ENCODE measurements at regions not wholly inside any gene's neighbourhood (a gene's known extent, or its start where the extent isn't known, plus 50 kb on each side); places are given as distances from the start of the nearest gene placed in this dataset.

DNA sequence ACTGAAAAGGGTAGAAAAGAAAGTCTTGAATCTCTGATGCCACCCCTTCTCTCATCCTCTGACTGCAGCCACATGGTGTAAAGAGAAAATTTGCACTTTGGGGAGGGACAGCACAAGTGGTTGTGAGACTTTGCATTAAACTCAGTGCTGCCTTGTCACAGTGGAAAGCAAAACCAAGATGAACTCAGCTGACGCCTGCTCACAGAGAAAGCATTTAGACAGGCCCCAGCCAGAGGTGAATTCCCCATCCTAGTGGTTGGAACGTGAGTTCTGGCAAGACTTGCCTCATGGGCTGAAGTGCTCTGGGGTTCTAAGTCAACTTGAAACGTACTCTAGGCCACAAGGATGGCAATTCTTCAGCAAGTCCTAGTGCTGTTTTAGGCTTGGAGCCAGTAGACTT, 1101.4 kb downstream of the ADGRL3 start:
- DNase-seq: no peak

DNA sequence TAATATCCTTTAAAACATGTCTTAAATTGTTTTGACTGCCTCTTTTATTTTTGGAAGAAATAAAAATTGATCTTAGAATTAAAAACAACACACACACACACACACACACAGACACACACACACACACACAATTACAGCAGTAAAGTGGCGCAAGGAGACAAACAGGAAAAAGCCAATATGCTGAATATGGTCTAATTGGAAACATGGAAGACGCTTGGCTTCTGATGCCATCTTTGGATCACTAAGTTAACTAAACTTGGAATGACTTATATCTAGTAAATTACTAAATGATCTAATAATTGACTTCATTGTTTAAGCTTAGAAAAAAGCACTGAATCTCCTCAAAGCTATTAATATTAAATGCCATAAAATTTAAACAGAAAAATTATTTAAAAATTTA, 1093.4 kb downstream of the ADGRL3 start:
- no peak for DNase-seq

DNA sequence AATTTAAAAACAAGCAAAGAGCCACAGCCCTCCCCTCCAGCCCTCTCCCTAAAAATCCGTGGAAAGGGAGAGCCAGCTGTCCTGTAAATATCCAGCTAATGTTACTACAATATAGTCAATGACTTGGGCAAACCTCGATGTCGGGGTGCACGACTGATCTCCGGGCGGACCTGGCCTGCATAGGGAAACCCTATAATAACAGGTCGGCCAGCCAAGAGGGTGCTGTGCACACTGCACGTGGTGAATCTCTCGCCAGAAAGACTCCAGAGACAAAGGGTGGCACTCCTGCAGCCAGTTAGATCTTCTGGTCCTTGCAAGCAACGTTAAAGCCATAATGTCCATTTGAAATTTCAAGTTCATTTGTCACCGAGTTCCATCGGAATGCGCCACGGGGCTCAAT, 1092.8 kb downstream of the ADGRL3 start:
- DNase-seq: no peak

- DNase-seq: no peak
Observed at GRCh38 chr4:62288808-62289541, 1088.8 kb downstream of the ADGRL3 start.

DNA sequence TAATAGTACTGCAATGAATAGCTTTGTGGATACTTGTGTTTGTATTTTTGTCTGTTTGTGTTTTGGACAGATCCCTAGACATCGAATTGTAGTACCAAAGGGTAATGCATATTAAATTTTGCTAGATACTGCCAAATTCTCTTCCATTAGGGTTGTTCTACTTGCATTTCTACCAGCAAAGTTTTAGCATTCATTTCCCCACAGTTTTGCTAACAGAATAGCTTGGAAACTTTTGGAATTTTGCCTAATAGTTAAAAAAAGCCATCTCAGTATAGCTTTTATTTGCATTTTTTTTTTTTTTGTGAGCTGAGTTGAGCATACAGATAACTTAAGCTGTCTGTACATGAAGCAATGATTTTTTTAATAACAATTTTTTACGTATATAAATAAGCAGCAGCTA, 1084.9 kb downstream of the ADGRL3 start:
- no peak for DNase-seq

DNA sequence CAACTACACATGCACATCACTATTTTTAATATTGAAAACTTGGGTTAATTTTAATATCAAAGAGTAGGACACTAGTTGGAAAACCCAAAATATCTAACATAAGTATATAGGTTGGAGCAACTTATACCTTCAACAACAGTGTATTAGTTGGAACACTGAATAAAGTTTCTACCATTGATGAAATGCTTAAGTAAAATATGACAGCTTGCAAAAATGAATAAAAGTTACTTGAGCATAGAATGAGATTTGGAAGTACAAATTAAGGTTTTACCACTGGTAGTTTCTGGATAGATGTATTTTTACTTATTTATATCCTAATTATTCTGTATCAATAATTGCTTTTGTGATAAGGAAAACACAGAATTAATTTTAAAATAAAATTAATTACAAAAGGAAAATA, 1079.6 kb downstream of the ADGRL3 start:
- DNase-seq: no peak

DNA sequence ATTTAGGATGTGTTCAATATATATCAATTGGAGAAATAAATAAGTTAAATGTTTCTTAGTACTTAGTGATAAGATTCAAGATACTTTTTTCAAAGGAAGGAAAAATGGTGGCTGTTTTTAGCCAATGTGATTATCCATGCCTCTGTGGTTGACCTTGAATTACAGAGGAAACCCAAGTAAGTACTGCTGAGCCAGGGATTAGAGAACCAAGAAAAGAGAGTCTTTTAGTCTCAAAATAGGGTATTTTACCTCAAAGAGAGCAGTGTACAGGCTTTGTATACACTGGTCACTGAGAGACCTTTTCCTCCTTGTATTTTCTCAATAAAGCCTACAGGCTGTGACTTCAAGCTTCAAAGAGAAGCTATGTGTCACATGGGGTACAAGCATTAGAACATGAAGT, 1075.3 kb downstream of the ADGRL3 start:
- DNase-seq: no peak

GRCh38 chr4:62274782-62275181, 1074.7 kb downstream of the ADGRL3 start:
- DNase-seq: no peak

DNA sequence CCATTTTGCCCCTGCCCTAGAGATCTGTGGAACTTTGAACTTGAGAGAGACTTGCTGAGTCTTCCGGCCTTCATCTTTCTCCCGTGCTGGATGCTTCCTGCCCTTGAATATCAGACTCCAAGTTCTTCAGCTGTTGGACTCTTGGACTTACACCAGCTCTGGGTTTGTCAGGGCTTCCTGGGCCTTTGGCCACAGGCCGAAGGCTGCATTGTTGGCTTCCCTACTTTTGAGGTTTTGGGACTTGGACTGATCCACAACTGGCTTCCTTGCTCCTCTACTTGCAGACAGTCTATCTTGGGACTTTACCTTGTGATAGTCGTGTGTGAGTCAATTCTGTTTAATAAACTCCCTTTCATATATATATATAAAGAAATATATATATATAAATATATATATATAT, 1071.0 kb downstream of the ADGRL3 start:
- DNase-seq: no peak

DNA sequence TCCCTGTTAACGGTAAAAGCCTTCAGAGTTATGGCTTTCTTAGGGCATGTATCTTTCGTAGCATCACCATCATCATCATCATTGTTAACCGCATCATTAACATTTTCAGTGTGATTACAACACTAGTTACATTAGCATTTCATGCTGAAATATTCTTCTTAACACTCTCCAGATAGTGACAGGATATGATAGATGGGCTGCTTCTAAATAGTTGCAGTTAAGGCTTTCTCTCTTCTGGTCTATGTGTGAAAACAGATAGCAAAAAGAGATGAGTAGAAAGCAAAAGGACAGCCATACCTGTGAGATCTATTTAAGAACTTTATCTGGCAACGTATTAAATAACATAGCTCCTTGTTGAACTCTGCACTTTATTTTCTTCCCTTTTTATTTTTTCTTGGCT, 1069.8 kb downstream of the ADGRL3 start:
- no peak for DNase-seq

DNA sequence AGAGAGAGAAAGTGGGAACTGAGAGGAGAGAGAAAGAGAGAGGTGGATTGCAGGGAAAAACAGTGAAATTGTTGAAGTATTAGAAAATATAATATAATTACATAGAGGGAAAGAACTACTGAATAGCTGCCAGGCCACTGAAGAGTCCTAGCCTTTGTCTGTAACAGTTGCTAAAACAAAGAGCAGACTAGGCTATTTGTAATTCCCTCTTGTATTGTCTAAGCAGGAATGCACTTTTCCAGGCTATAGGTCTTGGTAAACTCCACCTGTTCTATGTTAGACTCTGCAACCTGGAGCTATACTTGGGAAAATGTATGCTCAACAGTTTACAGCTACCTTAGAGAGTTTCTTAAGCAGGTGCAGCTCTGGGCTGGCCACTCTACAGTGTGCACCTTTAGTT, 1063.3 kb downstream of the ADGRL3 start:
- DNase-seq: no peak

- no peak for DNase-seq
Observed at GRCh38 chr4:62262676-62263075, 1062.5 kb downstream of the ADGRL3 start.

GRCh38 chr4:62260254-62260653, 1060.1 kb downstream of the ADGRL3 start:
- DNase-seq: no peak

DNA sequence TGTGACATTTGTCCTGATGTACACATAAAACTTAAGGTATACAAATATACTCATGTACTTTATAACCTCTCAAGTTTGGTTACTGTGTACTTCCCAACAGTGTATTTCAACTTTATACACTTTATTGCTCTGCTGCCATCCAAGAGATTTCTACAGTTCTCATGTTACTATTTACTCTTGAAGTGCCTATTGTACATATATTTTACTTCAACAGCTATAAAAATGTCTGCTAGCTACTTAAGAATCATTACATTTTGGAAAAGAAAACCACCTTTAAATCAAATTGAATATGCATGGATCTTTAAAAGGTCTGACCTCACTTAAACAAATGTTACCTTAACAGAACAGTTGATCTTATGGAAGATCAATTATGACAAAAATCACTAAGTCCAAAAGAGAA, 1056.4 kb downstream of the ADGRL3 start:
- no peak for DNase-seq

- no peak for DNase-seq
Observed at GRCh38 chr4:62252728-62253127, 1052.6 kb downstream of the ADGRL3 start.

DNA sequence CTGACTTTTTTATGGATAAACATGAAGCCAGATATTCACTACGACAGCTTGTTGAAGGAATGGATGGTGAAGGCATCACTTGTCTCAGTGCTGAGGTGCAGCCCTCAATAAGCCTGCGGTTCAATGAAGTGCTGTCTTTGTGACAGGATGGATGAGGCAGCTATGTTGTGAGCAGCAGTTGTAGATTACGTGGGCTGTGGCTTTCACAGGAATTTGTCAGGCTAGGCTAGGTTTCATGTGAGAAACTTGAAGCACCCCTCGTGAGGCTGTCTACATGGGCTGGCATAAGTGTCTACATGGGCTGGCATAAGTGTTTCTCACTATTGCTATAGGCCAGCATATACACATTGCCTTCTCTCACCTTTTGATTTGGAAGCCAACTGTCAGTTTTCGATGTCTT, 1050.0 kb downstream of the ADGRL3 start:
- no peak for DNase-seq

- no peak for DNase-seq
Observed at GRCh38 chr4:62243895-62244294, 1043.8 kb downstream of the ADGRL3 start.

DNA sequence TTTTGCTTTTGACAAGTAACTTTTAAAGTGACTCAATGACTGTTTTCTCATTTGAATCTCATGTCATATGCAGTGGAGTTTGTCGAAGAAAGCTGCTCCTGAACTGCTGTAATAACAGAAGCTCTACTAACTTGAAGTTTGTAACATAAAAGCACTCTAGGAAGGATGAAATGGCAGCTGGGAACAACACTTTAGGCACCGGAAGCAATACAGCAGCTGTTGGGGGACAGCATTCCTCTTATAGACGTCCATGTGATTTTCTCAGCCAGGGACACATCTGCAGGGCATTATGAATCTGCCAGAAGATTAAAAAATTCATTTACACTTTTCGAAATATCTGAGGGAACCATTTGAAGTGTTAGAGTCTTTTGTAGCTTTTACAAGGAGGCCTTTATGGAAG, 1035.8 kb downstream of the ADGRL3 start:
- DNase-seq: no peak

GRCh38 chr4:62232814-62233213, 1032.7 kb downstream of the ADGRL3 start:
- no peak for DNase-seq

- no peak for DNase-seq
Observed at GRCh38 chr4:62231994-62232393, 1031.9 kb downstream of the ADGRL3 start.

- DNase-seq: no peak
Observed at GRCh38 chr4:62226082-62226481, 1026.0 kb downstream of the ADGRL3 start.

DNA sequence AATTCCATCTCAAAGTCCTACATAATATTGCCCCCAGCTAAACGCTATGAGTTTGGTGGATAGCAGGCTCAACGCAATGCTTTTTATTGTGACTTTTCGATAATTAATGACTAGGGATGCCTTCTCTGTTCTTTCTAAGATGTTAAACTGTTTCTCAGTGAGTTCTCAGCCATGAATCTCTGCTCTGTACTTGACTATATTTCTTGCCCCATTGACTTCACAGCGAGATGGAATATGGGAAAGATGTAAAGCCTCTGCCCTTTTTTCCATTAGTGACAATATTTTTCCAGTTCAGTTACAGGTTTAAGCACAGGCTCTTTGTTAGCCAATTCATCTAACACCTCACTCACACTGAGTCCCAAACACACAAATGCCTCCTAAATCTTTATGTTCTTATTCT, 1022.0 kb downstream of the ADGRL3 start:
- DNase-seq: no peak

GRCh38 chr4:62210486-62210885, 1010.4 kb downstream of the ADGRL3 start:
- DNase-seq: no peak

DNA sequence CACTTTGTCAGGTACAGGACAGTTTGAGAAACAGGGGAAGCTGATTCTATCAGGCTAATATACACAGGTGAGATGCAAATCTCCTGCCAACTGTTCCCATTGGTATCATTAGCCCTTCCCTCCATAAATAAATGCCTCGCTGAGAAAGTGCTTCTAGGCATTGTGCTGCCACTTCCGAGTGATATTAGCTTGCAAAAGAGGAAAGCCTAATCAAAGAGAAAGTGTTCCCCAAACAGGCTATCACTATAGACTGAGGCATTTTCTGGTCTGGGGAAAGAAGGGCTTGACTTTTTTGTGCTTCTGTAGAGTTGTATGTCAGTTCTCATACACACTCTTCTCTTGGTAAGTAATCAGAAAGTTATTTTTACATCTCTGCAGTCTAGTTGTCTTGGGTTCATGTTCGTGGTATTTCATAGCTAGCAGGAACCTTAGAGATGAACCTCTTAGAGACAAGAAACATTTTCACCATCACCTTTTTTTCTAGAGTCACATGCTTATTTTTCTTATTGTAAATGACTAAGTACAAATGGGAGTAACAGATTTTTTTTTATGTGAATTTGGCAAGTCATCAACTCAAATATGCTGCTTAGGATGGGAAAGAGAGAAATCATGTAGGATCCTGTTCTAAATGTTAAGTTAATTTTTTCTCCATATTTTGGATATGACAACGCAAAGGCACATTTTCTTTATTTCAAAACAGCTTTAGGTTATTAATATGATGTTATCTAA, 1009.8 kb downstream of the ADGRL3 start:
- no peak for DNase-seq

DNA sequence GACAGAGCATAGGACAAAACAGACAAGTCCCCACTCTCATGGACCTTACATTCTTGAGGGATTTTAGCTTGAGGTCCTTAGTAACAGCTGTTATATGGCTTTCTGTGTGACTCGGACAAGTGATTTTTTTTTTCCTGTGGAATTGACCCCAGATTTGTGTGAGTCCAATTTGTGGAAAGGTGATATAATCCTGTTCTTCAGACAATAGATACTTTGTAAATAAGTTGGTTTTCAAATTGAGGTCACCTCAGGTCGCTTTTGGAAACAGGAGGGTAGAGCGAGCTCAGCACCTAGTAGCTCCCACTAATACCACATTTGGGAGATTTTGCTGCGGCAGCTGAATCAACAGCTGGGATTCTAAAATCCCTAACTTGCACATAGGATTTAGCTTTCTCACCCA, 1008.8 kb downstream of the ADGRL3 start:
- no peak for DNase-seq
